ENCODE measurements at regions not wholly inside any gene's neighbourhood (a gene's known extent, or its start where the extent isn't known, plus 50 kb on each side); places are given as distances from the start of the nearest gene placed in this dataset.

- TF ChIP-seq, protein P1, sequence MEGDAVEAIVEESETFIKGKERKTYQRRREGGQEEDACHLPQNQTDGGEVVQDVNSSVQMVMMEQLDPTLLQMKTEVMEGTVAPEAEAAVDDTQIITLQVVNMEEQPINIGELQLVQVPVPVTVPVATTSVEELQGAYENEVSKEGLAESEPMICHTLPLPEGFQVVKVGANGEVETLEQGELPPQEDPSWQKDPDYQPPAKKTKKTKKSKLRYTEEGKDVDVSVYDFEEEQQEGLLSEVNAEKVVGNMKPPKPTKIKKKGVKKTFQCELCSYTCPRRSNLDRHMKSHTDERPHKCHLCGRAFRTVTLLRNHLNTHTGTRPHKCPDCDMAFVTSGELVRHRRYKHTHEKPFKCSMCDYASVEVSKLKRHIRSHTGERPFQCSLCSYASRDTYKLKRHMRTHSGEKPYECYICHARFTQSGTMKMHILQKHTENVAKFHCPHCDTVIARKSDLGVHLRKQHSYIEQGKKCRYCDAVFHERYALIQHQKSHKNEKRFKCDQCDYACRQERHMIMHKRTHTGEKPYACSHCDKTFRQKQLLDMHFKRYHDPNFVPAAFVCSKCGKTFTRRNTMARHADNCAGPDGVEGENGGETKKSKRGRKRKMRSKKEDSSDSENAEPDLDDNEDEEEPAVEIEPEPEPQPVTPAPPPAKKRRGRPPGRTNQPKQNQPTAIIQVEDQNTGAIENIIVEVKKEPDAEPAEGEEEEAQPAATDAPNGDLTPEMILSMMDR (IDR thresholded peaks at IDR 0.05; ENCODE audit: insufficient read depth, low read length): no peak
- no peak for TF ChIP-seq POLR2AphosphoS5 (IDR thresholded peaks at IDR 0.05; ENCODE audit: low read depth)
- no peak for TF ChIP-seq REST (IDR thresholded peaks at IDR 0.05; ENCODE audit: insufficient replicate concordance, low read depth)
- TF ChIP-seq GABPA (IDR thresholded peaks at IDR 0.05; ENCODE audit: low read depth): no peak
- TF ChIP-seq SPI1 (IDR thresholded peaks at IDR 0.05; ENCODE audit: borderline replicate concordance, low read depth): no peak
Observed at GRCh38 chr4:19835429-19835828, 416.3 kb upstream of the SLIT2 start.

Data from HL-60 (cell line).